Vagina (tissue), 2 donors: ENCODE measurements at regions not wholly inside any gene's neighbourhood (a gene's known extent, or its start where the extent isn't known, plus 50 kb on each side); places are given as distances from the start of the nearest gene placed in this dataset.
A peak's percentile ranks its signal among the peaks of the same experiment; 100 is the strongest.

Experiments
- DNase-seq, 2 donors: peaks; one replicate each; pipeline ENCODE4 v3.0.0-alpha.2; 2017; ENCODE audit errors: extremely low spot score in 2 of 2
- H3K27ac ChIP-seq: fragments of 200-600 bp; sonication (generic); one replicate; pipeline ENCODE4 v1.5.1; 2019
- H3K27me3 ChIP-seq: fragments of 200-600 bp; sonication (generic); one replicate; pipeline ENCODE4 v1.5.1; 2019
- H3K36me3 ChIP-seq, 2 donors: fragments of 200-600 bp; sonication (generic); one replicate each; pipeline ENCODE4 v1.5.1; 2017 to 2019
- H3K4me1 ChIP-seq: fragments of 200-600 bp; sonication (generic); one replicate; pipeline ENCODE4 v1.5.1; 2019
- H3K4me3 ChIP-seq, 2 donors: fragments of 200-600 bp; sonication (generic); 1 replicate in 1 of 2; 2 replicates in 1 of 2; pipeline ENCODE4 v1.5.1; 2016 to 2019
- H3K9me3 ChIP-seq: fragments of 200-600 bp; sonication (generic); one replicate; pipeline ENCODE4 v1.5.1; 2019
- CTCF ChIP-seq, 3 experiments: fragments of 450-650 bp in 2 of 3; fragments of 200-600 bp in 1 of 3; sonication (generic) in 1 of 3; IDR thresholded peaks; one replicate each; pipeline ENCODE4 v1.5.1; 2017 to 2019; ENCODE audit warnings: antibody characterized with exemption in 3 of 3, mild to moderate bottlenecking in 2 of 3, moderate library complexity in 2 of 3
- POLR2A ChIP-seq, 2 donors: fragments of 450-650 bp; IDR thresholded peaks; one replicate each; pipeline ENCODE4 v1.6.1; 2017; ENCODE audit warnings: antibody characterized with exemption in 2 of 2, mild to moderate bottlenecking in 2 of 2, moderate library complexity in 2 of 2
- POLR2AphosphoS5 ChIP-seq, 2 donors: sonication (generic); formaldehyde crosslinking; IDR thresholded peaks; one replicate each; pipeline ENCODE4 v1.9.0; 2017; ENCODE audit warnings: antibody characterized with exemption in 2 of 2, mild to moderate bottlenecking in 2 of 2, low read depth in 1 of 2; ENCODE audit not compliant: insufficient read depth in 1 of 2
- intact Hi-C: fragments of 100-400 bp; cut with DNase I; formaldehyde crosslinking; loops from one replicate; pipeline ENCODE4 v1.15.1; 2023

- no peaks in the 10 kb centered on the region for H3K27me3 ChIP-seq
- intact Hi-C loops: no loop called here
Measured at GRCh38 chr6:4561078-4561435, 215.1 kb upstream of the CDYL start.

GRCh38 chr6:4560221-4561077 is 215.8 kb upstream of the CDYL start:
- no peak for TF ChIP-seq POLR2AphosphoS5 (IDR thresholded peaks at IDR 0.05; ENCODE audit: insufficient read depth in 1 of 2, low read depth in 1 of 2)
- TF ChIP-seq CTCF (IDR thresholded peaks at IDR 0.05): no peak
- TF ChIP-seq POLR2A (IDR thresholded peaks at IDR 0.05): no peak
- intact Hi-C loops: no loop called here
- Histone ChIP-seq H3K27ac (no peak overlapping the region), H3K36me3 (no peaks in the 10 kb centered on the region), H3K9me3 (no peaks in the 10 kb centered on the region), H3K27me3 (no peaks in the 10 kb centered on the region), H3K4me3 (no peak overlapping the region), H3K4me1 (no peaks in the 10 kb centered on the region)
- DNase-seq: peak in 1 of 2 donors; percentile 71

More at GRCh38 chr6:4561078-4561435, 215.1 kb upstream of the CDYL start:
- Histone ChIP-seq H3K4me3 (no peak overlapping the region), H3K36me3 (no peaks in the 10 kb centered on the region), H3K27ac (no peak overlapping the region), H3K4me1 (no peaks in the 10 kb centered on the region), H3K9me3 (no peaks in the 10 kb centered on the region)
- TF ChIP-seq CTCF (IDR thresholded peaks at IDR 0.05) (no peak), POLR2AphosphoS5 (IDR thresholded peaks at IDR 0.05; ENCODE audit: insufficient read depth in 1 of 2, low read depth in 1 of 2) (no peak), POLR2A (IDR thresholded peaks at IDR 0.05) (no peak)
- peak in 1 of 2 donors; percentile 64 for DNase-seq

- Histone ChIP-seq H3K4me3 (no peak overlapping the region), H3K27me3 (no peaks in the 10 kb centered on the region), H3K36me3 (no peaks in the 10 kb centered on the region), H3K4me1 (no peaks in the 10 kb centered on the region), H3K27ac (no peak overlapping the region), H3K9me3 (no peaks in the 10 kb centered on the region)
- TF ChIP-seq CTCF (IDR thresholded peaks at IDR 0.05): no peak
- TF ChIP-seq POLR2A (IDR thresholded peaks at IDR 0.05): no peak
- no peak for TF ChIP-seq POLR2AphosphoS5 (IDR thresholded peaks at IDR 0.05; ENCODE audit: insufficient read depth in 1 of 2, low read depth in 1 of 2)
- intact Hi-C loops: no loop called here
- DNase-seq: no peak
Measured at GRCh38 chr6:4559281-4559875, 216.8 kb upstream of the CDYL start.

GRCh38 chr6:4554645-4555044 is 221.6 kb upstream of the CDYL start:
- TF ChIP-seq POLR2AphosphoS5 (IDR thresholded peaks at IDR 0.05; ENCODE audit: insufficient read depth in 1 of 2, low read depth in 1 of 2): no peak

GRCh38 chr6:4553387-4553786 is 222.8 kb upstream of the CDYL start:
- TF ChIP-seq POLR2A (IDR thresholded peaks at IDR 0.05): no peak
- TF ChIP-seq POLR2AphosphoS5 (IDR thresholded peaks at IDR 0.05; ENCODE audit: insufficient read depth in 1 of 2, low read depth in 1 of 2): no peak
- TF ChIP-seq CTCF (IDR thresholded peaks at IDR 0.05): no peak
- Histone ChIP-seq H3K4me3 (no peak overlapping the region), H3K9me3 (no peaks in the 10 kb centered on the region), H3K36me3 (no peaks in the 10 kb centered on the region), H3K27ac (no peak overlapping the region), H3K27me3 (no peaks in the 10 kb centered on the region), H3K4me1 (no peaks in the 10 kb centered on the region)
- intact Hi-C loops: no loop called here
- DNase-seq: no peak

More at GRCh38 chr6:4554645-4555044, 221.6 kb upstream of the CDYL start:
- no peak for DNase-seq
- H3K4me1 ChIP-seq: no peaks in the 10 kb centered on the region
- intact Hi-C loops: no loop called here
- no peak overlapping the region for H3K27ac ChIP-seq
- no peak overlapping the region for H3K4me3 ChIP-seq
- H3K9me3 ChIP-seq: no peaks in the 10 kb centered on the region
- H3K27me3 ChIP-seq: no peaks in the 10 kb centered on the region
- no peaks in the 10 kb centered on the region for H3K36me3 ChIP-seq
